Lower leg skin (tissue), 3 donors: ENCODE measurements at regions not wholly inside any gene's neighbourhood (a gene's known extent, or its start where the extent isn't known, plus 50 kb on each side); places are given as distances from the start of the nearest gene placed in this dataset.

ENCODE experiments used
- POLR2A ChIP-seq, 2 donors: fragments of 450-650 bp; IDR thresholded peaks; one replicate each; pipeline ENCODE4 v1.6.1; 2016 to 2017; ENCODE audit warnings: antibody characterized with exemption in 2 of 2, mild to moderate bottlenecking in 1 of 2, moderate library complexity in 1 of 2
- TF ChIP-seq, protein P1 (sequence below), 3 donors: fragments of 450-650 bp; IDR thresholded peaks; one replicate each; pipeline ENCODE4 v1.5.1; 2016; ENCODE audit warnings: antibody characterized with exemption in 3 of 3, mild to moderate bottlenecking in 3 of 3, moderate library complexity in 2 of 3

DNA sequence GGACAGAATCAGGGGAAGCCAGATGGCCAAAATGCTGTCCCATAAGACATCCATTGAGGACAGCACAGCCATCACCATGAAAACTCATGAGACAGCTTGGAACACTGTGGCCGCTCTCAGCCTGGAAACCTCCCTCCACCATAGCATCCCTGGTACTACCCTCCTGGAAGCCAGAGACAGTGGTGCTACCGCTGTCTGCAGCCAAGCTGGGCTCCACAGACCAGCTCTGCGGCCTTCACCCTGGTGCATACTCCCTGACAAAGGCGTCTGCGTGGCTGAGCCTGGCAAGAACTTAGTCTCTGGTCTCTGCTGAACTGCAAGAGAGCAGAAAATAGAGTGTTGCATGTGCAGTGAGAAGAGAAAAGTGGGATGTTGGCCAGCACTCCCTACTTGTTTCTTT lies 558.0 kb downstream of the C6orf118 start:
- TF ChIP-seq, protein P1, sequence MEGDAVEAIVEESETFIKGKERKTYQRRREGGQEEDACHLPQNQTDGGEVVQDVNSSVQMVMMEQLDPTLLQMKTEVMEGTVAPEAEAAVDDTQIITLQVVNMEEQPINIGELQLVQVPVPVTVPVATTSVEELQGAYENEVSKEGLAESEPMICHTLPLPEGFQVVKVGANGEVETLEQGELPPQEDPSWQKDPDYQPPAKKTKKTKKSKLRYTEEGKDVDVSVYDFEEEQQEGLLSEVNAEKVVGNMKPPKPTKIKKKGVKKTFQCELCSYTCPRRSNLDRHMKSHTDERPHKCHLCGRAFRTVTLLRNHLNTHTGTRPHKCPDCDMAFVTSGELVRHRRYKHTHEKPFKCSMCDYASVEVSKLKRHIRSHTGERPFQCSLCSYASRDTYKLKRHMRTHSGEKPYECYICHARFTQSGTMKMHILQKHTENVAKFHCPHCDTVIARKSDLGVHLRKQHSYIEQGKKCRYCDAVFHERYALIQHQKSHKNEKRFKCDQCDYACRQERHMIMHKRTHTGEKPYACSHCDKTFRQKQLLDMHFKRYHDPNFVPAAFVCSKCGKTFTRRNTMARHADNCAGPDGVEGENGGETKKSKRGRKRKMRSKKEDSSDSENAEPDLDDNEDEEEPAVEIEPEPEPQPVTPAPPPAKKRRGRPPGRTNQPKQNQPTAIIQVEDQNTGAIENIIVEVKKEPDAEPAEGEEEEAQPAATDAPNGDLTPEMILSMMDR (IDR thresholded peaks at IDR 0.05), result no peak
- TF ChIP-seq POLR2A (IDR thresholded peaks at IDR 0.05), result no peak
